GM12878 (cell line): ENCODE measurements at regions not wholly inside any gene's neighbourhood (a gene's known extent, or its start where the extent isn't known, plus 50 kb on each side); places are given as distances from the start of the nearest gene placed in this dataset.

Experiments
- ATAC-seq: fragments of 200-7000 bp; cut with Tn5 transposase; 3 replicates; pipeline ENCODE4 v1.9.1; 2020; ENCODE audit warnings: mild to moderate bottlenecking, moderate library complexity
- BruUV-seq: library from RNA; stranded (reverse); fragments of 400-500 nt; replicated peaks from 2 replicates; lab custom pipeline; 2021; lab: Mats Ljungman, UMichigan
- CTCF ChIA-PET: fragments of 300-600 bp; sonication (Branson Sonifier 250); formaldehyde crosslinking; extraction: SDS; loops from one replicate; lab custom pipeline; 2021; ENCODE audit warnings: inconsistent platforms; lab: Yijun Ruan, JAX
- POLR2A ChIA-PET: fragments of 350-600 bp; formaldehyde crosslinking; extraction: SDS; loops from one replicate; lab custom pipeline; 2021; ENCODE audit warnings: inconsistent platforms; lab: Charles Lee
- RAD21 ChIA-PET: fragments of 300-600 bp; sonication (Branson Sonifier 250); formaldehyde crosslinking; loops from one replicate; lab custom pipeline; 2023; ENCODE audit warnings: antibody characterized with exemption; ENCODE audit not compliant: unreplicated experiment; lab: Charles Lee
- SMC1A ChIA-PET: fragments of 300-600 bp; sonication (Branson Sonifier 250); formaldehyde crosslinking; loops from one replicate; lab custom pipeline; 2023; ENCODE audit not compliant: unreplicated experiment, uncharacterized antibody; lab: Charles Lee
- DNase-seq: peaks from one replicate; pipeline ENCODE4 v3.0.0-alpha.2; 2011; ENCODE audit warnings: low read depth, low spot score
- FAIRE-seq: peaks from 3 replicates; lab custom pipeline; 2011; peaks lifted over from hg19 to GRCh38; lab: Jason Lieb, UNC
- H2AFZ ChIP-seq: 2 replicates; pipeline ENCODE4 v1.6.0; 2011; ENCODE audit warnings: low read depth, low read length, control low read depth; ENCODE audit not compliant: control insufficient read depth
- H3K27ac ChIP-seq: 2 replicates; pipeline ENCODE4 v1.5.1; 2011; ENCODE audit warnings: control low read depth; ENCODE audit not compliant: control insufficient read depth, insufficient read depth
- H3K27me3 ChIP-seq, 2 experiments: replicated peaks in 1 of 2; 2 replicates each; pipeline versions ENCODE4 v1.6.0 to v1.6.1; 2011; ENCODE audit warnings: low read length in 1 of 2; ENCODE audit not compliant: control insufficient read depth in 2 of 2, insufficient read depth in 2 of 2
- H3K36me3 ChIP-seq, 2 experiments: 2 replicates each; pipeline ENCODE4 v1.5.1; 2011; ENCODE audit warnings: low read length in 1 of 2; ENCODE audit not compliant: control insufficient read depth in 2 of 2, insufficient read depth in 2 of 2
- H3K4me1 ChIP-seq: 2 replicates; pipeline ENCODE4 v1.6.1; 2011; ENCODE audit warnings: mild to moderate bottlenecking, low read length, moderate library complexity, mixed read lengths; ENCODE audit not compliant: control insufficient read depth, insufficient read depth
- H3K4me2 ChIP-seq: 2 replicates; pipeline ENCODE4 v1.6.0; 2011; ENCODE audit warnings: control low read depth; ENCODE audit not compliant: control insufficient read depth, insufficient read depth
- H3K4me3 ChIP-seq: fragments of 200-600 bp; sonication (generic); 2 replicates; pipeline ENCODE4 v1.5.1; 2016
- H3K79me2 ChIP-seq: 2 replicates; pipeline ENCODE4 v1.6.0; 2011; ENCODE audit warnings: low read length; ENCODE audit not compliant: control insufficient read depth, insufficient read depth
- H3K9ac ChIP-seq: 2 replicates; pipeline ENCODE4 v1.8.0; 2011; ENCODE audit warnings: low read length, control low read depth, mixed read lengths; ENCODE audit not compliant: control insufficient read depth, insufficient read depth
- H3K9me3 ChIP-seq: replicated peaks from 3 replicates; pipeline ENCODE4 v1.5.1; 2011; ENCODE audit warnings: mild to moderate bottlenecking, low read length; ENCODE audit not compliant: control insufficient read depth, insufficient read depth
- H4K20me1 ChIP-seq: 2 replicates; pipeline ENCODE4 v1.6.0; 2011; ENCODE audit not compliant: control insufficient read depth, insufficient read depth
- BMI1 ChIP-seq: fragments of 450-650 bp; IDR thresholded peaks from 2 replicates; pipeline ENCODE4 v1.6.1; 2016; ENCODE audit warnings: mild to moderate bottlenecking, moderate library complexity, borderline replicate concordance
- ETV6 ChIP-seq, 2 experiments: fragments of 450-650 bp in 1 of 2; IDR thresholded peaks in 1 of 2; conservative IDR thresholded peaks in 1 of 2; 2 replicates each; pipeline ENCODE4 v1.6.1; 2014; ENCODE audit warnings: antibody characterized with exemption in 1 of 2, borderline replicate concordance in 1 of 2, low read depth in 1 of 2, mild to moderate bottlenecking in 1 of 2, moderate library complexity in 1 of 2
- HSF1 ChIP-seq: fragments of 150-350 bp; IDR thresholded peaks from 2 replicates; pipeline ENCODE4 v1.6.1; 2014; ENCODE audit warnings: mild to moderate bottlenecking, low read depth, low read length
- IKZF1 ChIP-seq: fragments of 450-650 bp; conservative IDR thresholded peaks from 2 replicates; pipeline ENCODE4 v1.6.1; 2017; ENCODE audit warnings: antibody characterized with exemption, mild to moderate bottlenecking
- IRF4 ChIP-seq: IDR thresholded peaks from 2 replicates; pipeline ENCODE4 v1.6.1; 2011; ENCODE audit warnings: low read depth, low read length
- KAT2A ChIP-seq: conservative IDR thresholded peaks from 2 replicates; pipeline ENCODE4 v1.6.1; 2011; ENCODE audit warnings: low read depth, low read length; ENCODE audit not compliant: control insufficient read depth
- MEF2A ChIP-seq: IDR thresholded peaks from 2 replicates; pipeline ENCODE4 v1.6.1; 2011; ENCODE audit warnings: low read depth, mild to moderate bottlenecking, low read length, moderate library complexity; ENCODE audit not compliant: insufficient read depth
- MTA3 ChIP-seq: IDR thresholded peaks from 2 replicates; pipeline ENCODE4 v1.6.1; 2012; ENCODE audit warnings: low read length, inconsistent platforms, borderline replicate concordance
- NFXL1 ChIP-seq: fragments of 450-650 bp; IDR thresholded peaks from 2 replicates; pipeline ENCODE4 v1.6.1; 2017; ENCODE audit warnings: antibody characterized with exemption, mild to moderate bottlenecking, borderline replicate concordance
- PAX8 ChIP-seq: fragments of 450-650 bp; IDR thresholded peaks from 2 replicates; pipeline ENCODE4 v1.6.1; 2017; ENCODE audit warnings: mild to moderate bottlenecking, moderate library complexity
- RELA ChIP-seq: fragments of 450-650 bp; IDR thresholded peaks from 2 replicates; pipeline ENCODE4 v1.8.0; 2014; ENCODE audit warnings: borderline replicate concordance; ENCODE audit not compliant: partially characterized antibody
- REST ChIP-seq: IDR thresholded peaks from 2 replicates; pipeline ENCODE4 v1.6.1; 2012; ENCODE audit warnings: mild to moderate bottlenecking, low read depth, low read length
- RFX5 ChIP-seq: IDR thresholded peaks from 2 replicates; pipeline ENCODE4 v1.6.1; 2011; ENCODE audit warnings: low read depth, low read length, improper control_type of control experiment
- STAT3 ChIP-seq: IDR thresholded peaks from 2 replicates; pipeline ENCODE4 v1.6.1; 2011; ENCODE audit warnings: low read depth, low read length, improper control_type of control experiment
- USF1 ChIP-seq: IDR thresholded peaks from 2 replicates; pipeline ENCODE4 v1.6.1; 2011; ENCODE audit warnings: borderline replicate concordance, low read depth, mild to moderate bottlenecking, moderate library complexity, mixed read lengths, low read length; ENCODE audit not compliant: insufficient read depth; ENCODE audit errors: extremely low read length
- YBX1 ChIP-seq: fragments of 450-650 bp; IDR thresholded peaks from 2 replicates; pipeline ENCODE4 v1.6.1; 2016; ENCODE audit warnings: antibody characterized with exemption
- ZBTB33 ChIP-seq: fragments of 450-650 bp; IDR thresholded peaks from 2 replicates; pipeline ENCODE4 v1.6.1; 2017; ENCODE audit warnings: mild to moderate bottlenecking
- WGBS: methylation state at CpG from one replicate; pipeline ENCODE4 v1.1.6; 2016; ENCODE audit warnings: low lambda C conversion rate; ENCODE audit not compliant: insufficient replicate concordance, insufficient coverage; ENCODE audit errors: missing lambda C conversion rate; 5-methylcytosine and 5-hydroxymethylcytosine counted together
- in situ Hi-C: fragments of 300-500 bp; cut with MboI; formaldehyde crosslinking; loops from 9 replicates; pipeline ENCODE4 v1.14.3; 2018; ENCODE audit warnings: mixed read lengths
- intact Hi-C: fragments of 100-400 bp; cut with micrococcal nuclease; formaldehyde crosslinking; loops from one replicate; pipeline ENCODE4 v1.14.2; 2022; ENCODE audit not compliant: unreplicated experiment

- ChIA-PET CTCF (no interaction called here), SMC1A (no interaction called here), RAD21 (no interaction called here), POLR2A (interaction anchor here (0.6 kb wide), 1 partner anchor 15 kb away, joined by 3 read pairs; no protein-coding TSS in a partner anchor)
- WGBS: 51% methylated on average over 4 of the region's 4 CpGs
- Histone ChIP-seq H3K4me3 (no peak overlapping the region), H3K27me3 (no peaks in the 10 kb centered on the region), H3K9me3 (no peaks in the 10 kb centered on the region), H3K36me3 (no peaks in the 10 kb centered on the region), H3K4me1 (no peaks in the 10 kb centered on the region), H3K9ac (no peak overlapping the region), H3K4me2 (no peak overlapping the region), H3K27ac (no peak overlapping the region), H2AFZ (no peak overlapping the region), H4K20me1 (no peaks in the 10 kb centered on the region), H3K79me2 (no peaks in the 10 kb centered on the region)
- ATAC-seq (no peak), DNase-seq (no peak), FAIRE-seq (no peak)
- intact Hi-C loops (no loop called here), in situ Hi-C loops (no loop called here)
- BruUV-seq: no TSS peak
- TF ChIP-seq PAX8 (no peak), BMI1 (no peak), RELA (no peak), YBX1 (no peak), STAT3 (no peak), MEF2A (no peak), HSF1 (no peak), RFX5 (no peak), USF1 (no peak), KAT2A (no peak), IKZF1 (no peak), ZBTB33 (no peak), MTA3 (no peak), REST (no peak), NFXL1 (no peak), IRF4 (no peak), ETV6 (conservative IDR thresholded peaks at IDR 0.05 in 1 of 2, IDR thresholded peaks at IDR 0.05 in 1 of 2; ENCODE audit: borderline replicate concordance in 1 of 2, low read depth in 1 of 2) (no peak)
Observed at GRCh38 chr7:33813331-33813730, 92.0 kb upstream of the BMPER start.
